ENCODE measurements at regions not wholly inside any gene's neighbourhood (a gene's known extent, or its start where the extent isn't known, plus 50 kb on each side); places are given as distances from the start of the nearest gene placed in this dataset.

GRCh38 chr5:82360022-82360421 is 81.9 kb upstream of the RPS23 start:
- no peak for TF ChIP-seq HDAC6 (IDR thresholded peaks at IDR 0.05; ENCODE audit: unreplicated experiment)
- TF ChIP-seq YY1 (IDR thresholded peaks at IDR 0.05; ENCODE audit: low read depth, low read length) = no peak

Measured in GM12878 (cell line).